ENCODE measurements at regions not wholly inside any gene's neighbourhood (a gene's known extent, or its start where the extent isn't known, plus 50 kb on each side); places are given as distances from the start of the nearest gene placed in this dataset.

DNA sequence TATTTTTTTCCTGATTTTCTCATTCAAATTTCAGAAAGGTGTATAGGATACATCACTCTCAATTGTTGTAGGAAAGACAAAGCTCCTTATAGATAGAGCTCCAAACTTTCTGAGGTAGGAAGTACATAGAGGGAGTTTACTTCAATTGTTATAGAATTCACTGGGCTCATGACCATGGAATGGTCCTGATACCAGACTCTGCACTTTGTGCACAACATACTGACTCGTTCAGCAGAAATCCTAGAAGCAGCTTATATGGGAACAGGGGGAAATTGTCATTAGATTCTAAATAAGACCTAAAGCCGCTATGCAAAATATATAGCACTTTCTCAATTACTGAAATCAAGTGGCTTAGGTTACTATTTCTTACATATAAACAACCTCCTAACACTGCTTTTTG is 240.5 kb upstream of the TUSC1 start (continued):
- TF ChIP-seq PHF8 (conservative IDR thresholded peaks at IDR 0.05; ENCODE audit: low read depth, low read length), result no peak
- no peak for TF ChIP-seq SUZ12 (IDR thresholded peaks at IDR 0.05; ENCODE audit: low read length)
- TF ChIP-seq NRF1 (IDR thresholded peaks at IDR 0.05; ENCODE audit: low read depth, low read length), result no peak
